ENCODE measurements at regions not wholly inside any gene's neighbourhood (a gene's known extent, or its start where the extent isn't known, plus 50 kb on each side); places are given as distances from the start of the nearest gene placed in this dataset.

- no peak for DNase-seq
These were observed 867.4 kb upstream of the ADGRL2 start for GRCh38 chr1:80933346-80933745.

GRCh38 chr1:80931178-80931577, 869.6 kb upstream of the ADGRL2 start:
- DNase-seq, result no peak

GRCh38 chr1:80929868-80930508, 870.7 kb upstream of the ADGRL2 start:
- DNase-seq, result no peak

GRCh38 chr1:80926531-80926930, 874.2 kb upstream of the ADGRL2 start:
- DNase-seq, result no peak

GRCh38 chr1:80925130-80925805, 875.5 kb upstream of the ADGRL2 start:
- DNase-seq, result no peak

GRCh38 chr1:80924290-80924689, 876.4 kb upstream of the ADGRL2 start:
- no peak for DNase-seq

GRCh38 chr1:80922906-80923305, 877.8 kb upstream of the ADGRL2 start:
- no peak for DNase-seq

- DNase-seq, result no peak
These were observed 881.3 kb upstream of the ADGRL2 start for GRCh38 chr1:80919426-80919825.

GRCh38 chr1:80918380-80918779, 882.4 kb upstream of the ADGRL2 start:
- DNase-seq, result no peak

- DNase-seq, result no peak
These were observed 882.9 kb upstream of the ADGRL2 start for GRCh38 chr1:80917826-80918225.

- no peak for DNase-seq
These were observed 883.5 kb upstream of the ADGRL2 start for GRCh38 chr1:80917225-80917624.

GRCh38 chr1:80915491-80915890, 885.2 kb upstream of the ADGRL2 start:
- no peak for DNase-seq

GRCh38 chr1:80910426-80910825, 890.3 kb upstream of the ADGRL2 start:
- DNase-seq, result no peak

- DNase-seq, result no peak
These were observed 891.5 kb upstream of the ADGRL2 start for GRCh38 chr1:80909172-80909784.

GRCh38 chr1:80896781-80897356, 903.9 kb upstream of the ADGRL2 start:
- DNase-seq, result no peak

GRCh38 chr1:80894921-80895320, 905.8 kb upstream of the ADGRL2 start:
- DNase-seq, result no peak

- DNase-seq, result no peak
These were observed 907.6 kb upstream of the ADGRL2 start for GRCh38 chr1:80893115-80893514.

- DNase-seq, result no peak
These were observed 908.2 kb upstream of the ADGRL2 start for GRCh38 chr1:80892539-80892938.

- no peak for DNase-seq
These were observed 908.9 kb upstream of the ADGRL2 start for GRCh38 chr1:80891871-80892270.

GRCh38 chr1:80882553-80882952, 918.2 kb upstream of the ADGRL2 start:
- no peak for DNase-seq

GRCh38 chr1:80878343-80878742, 922.4 kb upstream of the ADGRL2 start:
- no peak for DNase-seq

GRCh38 chr1:80876035-80876434, 924.7 kb upstream of the ADGRL2 start:
- DNase-seq, result no peak

GRCh38 chr1:80869299-80869698, 931.4 kb upstream of the ADGRL2 start:
- DNase-seq, result no peak

- DNase-seq, result no peak
These were observed 952.8 kb upstream of the ADGRL2 start for GRCh38 chr1:80847904-80848303.

Data from NCI-H1436 treated with DMSO at 0.1 percent for 48 hours (cell line).